CD1c-positive myeloid dendritic cell (primary cell): ENCODE measurements at regions not wholly inside any gene's neighbourhood (a gene's known extent, or its start where the extent isn't known, plus 50 kb on each side); places are given as distances from the start of the nearest gene placed in this dataset.
A peak's percentile ranks its signal among the peaks of the same experiment; 100 is the strongest.

Source experiments
- DNase-seq: peaks from one replicate; pipeline ENCODE4 v3.0.0-alpha.2; 2016; ENCODE audit errors: extremely low spot score

- DNase-seq, result no peak
Observed at GRCh38 chr4:181261279-181261678, 981.9 kb upstream of the TENM3 start.

DNA sequence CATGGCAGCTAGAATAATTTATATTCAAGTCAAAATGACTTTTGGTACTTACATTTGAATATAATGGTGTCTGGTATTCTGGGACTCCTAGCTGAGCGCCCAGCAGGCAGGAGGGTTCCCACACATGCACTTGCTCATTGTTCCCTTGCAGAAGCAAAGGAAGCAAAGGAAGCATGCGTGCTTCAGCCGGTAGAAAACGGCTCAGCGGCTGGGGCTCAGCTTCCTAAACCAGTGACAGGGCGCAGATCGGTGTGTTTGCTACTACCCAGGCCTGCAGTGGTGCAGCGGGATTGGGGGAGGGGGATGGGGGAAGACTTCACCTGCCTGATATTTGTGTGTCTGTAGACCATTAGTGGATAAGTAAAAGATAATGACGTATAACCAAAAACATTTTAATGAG is 978.3 kb upstream of the TENM3 start:
- DNase-seq, result no peak

DNA sequence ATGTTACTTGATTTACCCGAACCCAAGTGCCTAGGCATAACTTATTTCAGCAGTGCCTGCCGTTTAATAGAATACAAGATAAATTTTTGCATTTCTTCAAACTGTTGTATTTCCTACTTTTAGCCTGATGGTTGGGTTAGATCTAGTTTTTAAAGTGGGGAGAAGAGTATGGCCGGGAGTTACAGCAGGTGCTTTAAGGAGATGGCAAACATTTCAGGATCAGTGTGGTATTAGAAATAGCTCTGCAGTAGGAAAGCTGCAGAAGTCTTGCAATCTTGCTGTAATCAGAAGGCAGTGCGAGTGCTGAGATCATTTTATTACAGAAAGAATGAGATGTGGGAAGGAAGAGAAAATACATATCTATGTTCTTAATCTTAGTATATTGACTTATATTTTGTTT is 977.8 kb upstream of the TENM3 start:
- no peak for DNase-seq

DNA sequence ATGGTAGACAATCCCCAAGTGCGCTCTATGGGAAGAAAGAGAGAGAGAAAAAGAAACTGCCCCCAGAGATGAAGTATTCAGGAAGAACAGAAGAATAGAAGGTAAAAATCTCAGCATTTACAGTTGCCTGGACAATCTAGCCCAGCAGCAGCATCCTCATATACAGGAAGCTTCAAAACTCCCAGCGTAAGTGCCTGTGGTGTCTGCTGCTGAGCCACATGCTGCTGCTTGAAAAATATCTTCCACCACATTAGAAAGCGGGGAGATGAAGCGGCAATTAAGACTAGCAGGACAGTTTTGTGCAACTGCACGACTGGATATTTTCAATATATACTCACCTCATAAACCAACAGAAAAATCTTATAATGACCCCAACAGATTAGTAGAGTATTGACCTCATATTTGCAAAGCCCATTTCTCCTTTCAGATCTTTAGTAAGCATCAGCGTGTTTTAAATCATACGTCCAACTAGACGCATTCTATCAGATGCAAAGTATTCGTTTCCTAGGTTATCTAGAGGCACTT is 972.0 kb upstream of the TENM3 start:
- no peak for DNase-seq

DNA sequence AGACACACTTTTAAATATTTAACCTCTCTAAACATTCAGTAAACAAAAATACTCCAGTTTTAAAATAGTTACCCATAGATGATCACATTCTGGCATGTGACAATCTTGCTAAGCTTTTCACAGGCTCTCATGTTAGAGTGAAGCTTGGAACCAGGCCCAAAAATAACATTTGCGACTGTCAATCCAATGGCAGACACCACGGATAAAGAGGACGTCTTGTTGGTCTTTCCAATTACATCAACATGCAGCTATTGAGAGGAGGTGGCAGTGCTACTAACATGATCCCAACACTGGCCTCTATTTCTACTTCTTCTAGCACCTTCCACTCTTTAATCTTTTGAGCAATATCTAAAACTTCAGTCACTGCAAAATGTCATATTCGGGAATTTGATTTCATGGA is 970.8 kb upstream of the TENM3 start:
- DNase-seq, result no peak

GRCh38 chr4:181278941-181279340 is 964.3 kb upstream of the TENM3 start:
- DNase-seq, result no peak

DNA sequence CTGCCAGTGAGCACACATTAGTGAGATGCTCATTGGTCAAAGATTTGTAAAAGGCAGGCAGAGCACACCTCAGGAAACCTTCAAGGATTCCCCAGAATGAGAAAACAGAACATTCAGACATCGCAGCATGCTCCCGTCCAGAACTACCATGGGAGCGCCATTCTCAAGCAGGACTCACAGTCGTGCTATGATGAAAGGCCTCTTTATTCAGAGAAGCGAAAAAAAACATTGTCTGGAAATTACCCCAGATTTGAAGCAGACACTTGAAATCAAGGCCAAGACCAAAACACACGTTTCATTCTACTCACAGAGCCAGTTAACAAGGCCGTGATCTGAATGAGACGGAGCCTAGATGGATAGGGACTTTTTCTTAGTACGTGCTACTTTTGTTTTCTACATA is 961.8 kb upstream of the TENM3 start:
- no peak for DNase-seq

DNA sequence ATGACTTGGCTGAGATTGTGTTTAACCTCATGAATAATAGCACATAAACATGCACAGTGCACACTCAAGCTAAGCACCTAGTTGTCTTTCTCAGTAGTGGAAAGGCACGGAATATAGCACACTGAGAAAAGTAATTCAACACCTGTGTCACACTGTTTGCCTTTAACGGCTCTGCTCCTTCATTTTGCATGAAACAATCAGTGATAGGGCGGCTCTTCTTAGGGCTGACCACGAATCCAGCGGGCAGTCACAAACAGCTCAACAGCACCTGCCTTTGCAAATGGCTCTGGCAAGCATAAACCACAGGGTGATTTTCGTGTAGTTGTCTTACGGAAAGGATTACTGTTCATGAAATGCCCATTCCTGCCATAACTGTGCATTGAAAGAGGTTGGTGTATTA is 954.0 kb upstream of the TENM3 start:
- DNase-seq, result no peak

DNA sequence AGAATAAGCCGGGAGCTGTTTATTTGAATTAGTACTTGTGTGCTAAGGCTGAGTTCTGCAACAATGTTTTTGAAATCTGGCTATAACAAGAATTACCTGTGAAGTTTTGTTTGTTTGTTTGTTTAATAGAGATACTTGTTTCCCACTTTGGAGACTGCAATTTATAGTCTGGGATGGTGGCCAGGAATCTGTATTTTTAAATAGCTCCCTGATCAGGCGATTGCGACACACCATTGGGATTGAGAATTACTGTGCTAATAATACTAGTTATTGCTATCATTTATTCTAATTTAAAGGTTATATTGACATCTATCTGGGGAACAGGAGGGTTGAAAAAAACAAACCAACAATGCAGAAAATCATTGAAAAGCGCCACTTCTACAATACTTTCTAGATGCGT is 951.6 kb upstream of the TENM3 start:
- DNase-seq, result no peak

GRCh38 chr4:181293014-181293413 is 950.2 kb upstream of the TENM3 start:
- DNase-seq, result no peak

- no peak for DNase-seq
Observed at GRCh38 chr4:181293541-181293940, 949.7 kb upstream of the TENM3 start.

DNA sequence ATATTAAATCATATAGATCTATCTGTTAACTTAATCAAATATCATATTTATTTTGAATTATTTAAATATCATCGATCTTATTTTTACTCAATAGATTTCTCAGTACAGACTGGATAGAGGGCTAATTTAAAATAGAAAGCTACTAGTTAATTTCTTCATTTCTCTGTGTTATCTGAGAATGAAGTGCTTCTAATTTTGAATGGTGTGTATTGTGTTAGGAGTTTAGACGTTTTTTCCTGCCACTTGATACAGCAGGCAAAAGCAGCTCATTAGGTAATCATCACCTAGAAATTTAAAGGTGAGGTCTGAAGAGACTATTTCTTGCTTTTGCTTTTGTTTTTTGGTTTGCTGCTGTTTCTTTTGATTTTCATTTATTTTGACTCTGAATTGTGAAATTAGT is 948.8 kb upstream of the TENM3 start:
- no peak for DNase-seq

- DNase-seq, result peak; percentile 7
Observed at GRCh38 chr4:181301735-181302710, 941.2 kb upstream of the TENM3 start.

DNA sequence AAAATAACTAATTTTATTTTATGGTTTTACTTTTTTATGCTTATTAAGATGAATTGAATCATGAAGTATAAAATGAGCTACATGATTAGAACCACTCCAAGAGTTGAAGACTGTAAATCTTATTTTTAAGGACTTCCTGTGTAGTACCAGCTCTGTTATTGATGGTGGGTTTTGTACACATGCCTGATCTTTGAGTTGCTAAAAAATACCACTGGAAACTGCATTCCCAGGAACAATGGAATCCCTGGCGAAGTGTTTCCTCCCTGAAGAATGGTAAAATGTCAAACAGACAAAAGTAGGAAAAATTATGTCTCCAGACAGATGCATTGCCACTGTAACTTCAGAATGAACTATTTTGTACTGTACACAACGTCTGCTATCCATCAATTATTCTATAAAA is 935.4 kb upstream of the TENM3 start:
- no peak for DNase-seq

- DNase-seq, result no peak
Observed at GRCh38 chr4:181308476-181309312, 934.5 kb upstream of the TENM3 start.

DNA sequence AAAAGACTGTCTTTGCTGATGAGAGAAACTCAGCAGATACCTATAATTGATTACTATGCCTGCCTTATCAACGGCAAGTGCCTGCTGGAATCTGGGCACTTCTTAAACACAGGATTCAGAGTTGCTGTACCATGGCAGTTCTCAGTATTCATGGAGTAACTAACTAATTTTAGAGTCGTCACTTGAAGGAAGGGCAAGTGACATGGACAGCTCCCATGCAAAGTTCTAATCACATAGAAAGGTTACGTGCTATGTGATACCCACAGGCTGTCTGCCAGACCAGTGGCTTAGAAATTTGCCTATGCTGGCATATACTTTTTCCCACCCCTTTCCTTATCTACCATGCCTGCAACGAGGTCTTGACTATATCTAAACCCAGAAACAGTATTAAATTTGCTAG is 931.1 kb upstream of the TENM3 start:
- no peak for DNase-seq

GRCh38 chr4:181319629-181320028 is 923.6 kb upstream of the TENM3 start:
- no peak for DNase-seq

DNA sequence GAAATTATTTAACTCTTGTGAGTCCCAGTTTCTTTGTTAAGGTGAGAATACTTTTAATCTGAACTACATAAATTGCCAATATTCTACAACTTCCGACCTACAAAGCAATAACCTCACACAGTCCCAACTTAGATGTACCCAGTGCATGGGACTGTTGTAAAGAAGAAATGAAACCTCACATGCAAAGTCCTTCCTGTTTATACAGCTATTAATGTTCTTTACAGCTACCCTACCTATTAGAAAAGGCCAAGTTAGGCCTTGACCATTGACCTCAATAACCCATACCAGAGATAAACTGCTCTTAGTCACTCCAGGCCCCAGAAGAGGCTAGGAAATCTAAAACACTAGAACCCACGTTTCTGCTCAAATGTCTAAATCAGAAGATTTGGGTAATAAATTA is 920.1 kb upstream of the TENM3 start:
- DNase-seq, result no peak

GRCh38 chr4:181330654-181331201 is 912.5 kb upstream of the TENM3 start:
- DNase-seq, result no peak

DNA sequence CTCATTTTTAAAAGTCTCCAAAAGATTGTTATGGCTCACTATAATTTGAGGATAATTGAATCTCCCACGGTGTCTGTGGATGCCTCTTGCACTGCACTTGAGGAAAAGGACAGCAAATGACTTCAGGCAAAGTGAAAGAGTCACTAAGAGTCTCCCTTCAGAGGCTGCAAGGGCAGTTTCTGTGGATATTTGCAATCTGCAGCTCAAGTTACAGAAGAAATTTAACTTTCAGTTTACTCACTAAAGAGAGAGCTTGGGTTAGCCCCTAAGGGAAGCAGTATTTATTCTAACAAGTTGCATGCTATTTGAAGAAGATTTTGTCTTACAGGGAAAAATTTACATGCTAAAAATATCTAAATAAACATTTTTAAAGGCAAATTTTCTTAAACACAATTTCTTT is 912.0 kb upstream of the TENM3 start:
- no peak for DNase-seq

DNA sequence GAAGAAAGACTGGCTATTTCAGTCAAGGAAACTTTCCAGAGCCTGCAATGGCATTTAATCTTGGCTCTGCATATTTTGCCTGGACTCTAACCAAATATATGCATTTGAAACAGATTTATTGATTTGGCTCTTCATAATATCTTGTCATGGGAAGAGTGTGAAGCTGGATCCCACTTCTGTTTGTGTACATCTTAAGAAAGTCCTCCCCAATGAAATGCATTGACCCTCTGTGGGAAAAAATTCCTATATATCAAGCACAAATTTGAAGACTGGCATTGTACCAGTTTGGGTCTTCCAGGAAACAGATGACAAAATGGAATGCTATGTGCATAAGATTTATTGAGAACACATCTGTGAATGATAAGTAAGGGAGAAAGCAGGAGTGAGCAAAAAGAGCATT is 897.3 kb upstream of the TENM3 start:
- DNase-seq, result no peak
